MM.1S (cell line): ENCODE measurements at regions not wholly inside any gene's neighbourhood (a gene's known extent, or its start where the extent isn't known, plus 50 kb on each side); places are given as distances from the start of the nearest gene placed in this dataset.

Source experiments
- DNase-seq: peaks from one replicate; pipeline ENCODE4 v3.0.0-alpha.2; 2015
- H2AFZ ChIP-seq: fragments of 300-600 bp; sonication (generic); 2 replicates; pipeline ENCODE4 v1.6.0; 2016; ENCODE audit warnings: antibody characterized with exemption, low read length
- H3F3A ChIP-seq: fragments of 300-600 bp; sonication (generic); 2 replicates; pipeline ENCODE4 v1.6.1; 2016; ENCODE audit warnings: mild to moderate bottlenecking, antibody characterized with exemption, low read length, moderate library complexity, mixed read lengths; ENCODE audit not compliant: insufficient read depth
- H3K27ac ChIP-seq: fragments of 300-600 bp; sonication (generic); 2 replicates; pipeline ENCODE4 v1.5.1; 2016; ENCODE audit warnings: mild to moderate bottlenecking, low read length
- H3K27me3 ChIP-seq: fragments of 300-600 bp; sonication (generic); replicated peaks from 2 replicates; pipeline ENCODE4 v1.6.0; 2016; ENCODE audit warnings: low read length; ENCODE audit not compliant: insufficient read depth
- H3K36me3 ChIP-seq: fragments of 300-600 bp; sonication (generic); replicated peaks from 2 replicates; pipeline ENCODE4 v1.6.1; 2016; ENCODE audit warnings: mild to moderate bottlenecking, low read length, mixed read lengths; ENCODE audit not compliant: insufficient read depth
- H3K4me1 ChIP-seq: fragments of 300-600 bp; sonication (generic); 2 replicates; pipeline ENCODE4 v1.6.1; 2016; ENCODE audit warnings: low read length, mixed read lengths
- H3K4me2 ChIP-seq: fragments of 300-600 bp; sonication (generic); 2 replicates; pipeline ENCODE4 v1.6.0; 2016; ENCODE audit warnings: low read depth, low read length
- H3K4me3 ChIP-seq: fragments of 300-600 bp; sonication (generic); 2 replicates; pipeline ENCODE4 v1.5.1; 2016; ENCODE audit warnings: low read length, mixed read lengths
- H3K79me2 ChIP-seq: fragments of 300-600 bp; sonication (generic); 2 replicates; pipeline ENCODE4 v1.6.1; 2016; ENCODE audit warnings: mixed run types, low read length, mixed read lengths
- H3K9ac ChIP-seq: fragments of 300-600 bp; sonication (generic); 2 replicates; pipeline ENCODE4 v1.6.1; 2016; ENCODE audit warnings: low read length, mixed read lengths
- H3K9me2 ChIP-seq: fragments of 300-600 bp; sonication (generic); replicated peaks from 2 replicates; pipeline ENCODE4 v1.6.1; 2016; ENCODE audit warnings: mild to moderate bottlenecking, low read length, mixed read lengths; ENCODE audit not compliant: insufficient read depth
- H3K9me3 ChIP-seq: fragments of 300-600 bp; sonication (generic); replicated peaks from 2 replicates; pipeline ENCODE4 v1.6.1; 2016; ENCODE audit warnings: mild to moderate bottlenecking, low read length, mixed read lengths; ENCODE audit not compliant: insufficient read depth
- H4K20me1 ChIP-seq: fragments of 300-600 bp; sonication (generic); 2 replicates; pipeline ENCODE4 v1.6.1; 2016; ENCODE audit warnings: mild to moderate bottlenecking, low read length, moderate library complexity, mixed read lengths; ENCODE audit not compliant: insufficient read depth
- EZH2 ChIP-seq: fragments of 300-600 bp; sonication (generic); optimal IDR thresholded peaks from 2 replicates; pipeline ENCODE3; 2017; ENCODE audit warnings: low read depth, mild to moderate bottlenecking, antibody characterized with exemption, low read length, mixed read lengths
- EZH2phosphoT487 ChIP-seq: fragments of 300-600 bp; sonication (generic); IDR thresholded peaks from 2 replicates; pipeline ENCODE4 v1.6.1; 2018; ENCODE audit warnings: antibody characterized with exemption, low read length
- TF ChIP-seq, protein P1 (sequence below): fragments of 300-600 bp; sonication (generic); IDR thresholded peaks from 2 replicates; pipeline ENCODE4 v1.5.1; 2016; ENCODE audit warnings: antibody characterized with exemption, low read length, mixed read lengths

DNA sequence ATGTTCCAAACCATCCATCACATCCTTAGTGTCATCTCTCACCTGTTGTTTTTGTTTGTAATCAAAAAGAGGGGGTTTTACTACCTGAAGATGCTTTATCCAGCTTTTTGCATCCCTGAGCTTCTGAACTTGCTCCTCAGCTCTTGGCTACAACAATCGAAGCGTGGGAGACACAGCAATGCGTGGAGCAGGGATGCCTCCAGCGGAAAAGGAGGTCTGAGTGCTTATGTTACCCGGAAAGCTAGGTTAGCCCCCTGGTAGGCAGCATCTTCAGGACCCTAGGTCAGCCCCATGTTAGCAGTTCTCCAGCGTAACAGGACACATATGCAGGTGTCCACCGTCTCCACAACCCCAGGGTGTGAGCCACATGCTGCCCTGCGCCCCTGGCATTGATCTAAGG, 141.5 kb downstream of the RRAGC start:
- no peaks in the 10 kb centered on the region for H3K9me2 ChIP-seq
- H2AFZ ChIP-seq, result no peak overlapping the region
- no peaks in the 10 kb centered on the region for H3F3A ChIP-seq
- no peaks in the 10 kb centered on the region for H4K20me1 ChIP-seq
- TF ChIP-seq EZH2phosphoT487 (no peak), EZH2 (no peak)
- TF ChIP-seq, protein P1, sequence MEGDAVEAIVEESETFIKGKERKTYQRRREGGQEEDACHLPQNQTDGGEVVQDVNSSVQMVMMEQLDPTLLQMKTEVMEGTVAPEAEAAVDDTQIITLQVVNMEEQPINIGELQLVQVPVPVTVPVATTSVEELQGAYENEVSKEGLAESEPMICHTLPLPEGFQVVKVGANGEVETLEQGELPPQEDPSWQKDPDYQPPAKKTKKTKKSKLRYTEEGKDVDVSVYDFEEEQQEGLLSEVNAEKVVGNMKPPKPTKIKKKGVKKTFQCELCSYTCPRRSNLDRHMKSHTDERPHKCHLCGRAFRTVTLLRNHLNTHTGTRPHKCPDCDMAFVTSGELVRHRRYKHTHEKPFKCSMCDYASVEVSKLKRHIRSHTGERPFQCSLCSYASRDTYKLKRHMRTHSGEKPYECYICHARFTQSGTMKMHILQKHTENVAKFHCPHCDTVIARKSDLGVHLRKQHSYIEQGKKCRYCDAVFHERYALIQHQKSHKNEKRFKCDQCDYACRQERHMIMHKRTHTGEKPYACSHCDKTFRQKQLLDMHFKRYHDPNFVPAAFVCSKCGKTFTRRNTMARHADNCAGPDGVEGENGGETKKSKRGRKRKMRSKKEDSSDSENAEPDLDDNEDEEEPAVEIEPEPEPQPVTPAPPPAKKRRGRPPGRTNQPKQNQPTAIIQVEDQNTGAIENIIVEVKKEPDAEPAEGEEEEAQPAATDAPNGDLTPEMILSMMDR, result no peak
- H3K27me3 ChIP-seq, result no peaks in the 10 kb centered on the region
- no peak overlapping the region for H3K9ac ChIP-seq
- no peak overlapping the region for H3K27ac ChIP-seq
- no peaks in the 10 kb centered on the region for H3K36me3 ChIP-seq
- no peak overlapping the region for H3K4me2 ChIP-seq
- no peaks in the 10 kb centered on the region for H3K79me2 ChIP-seq
- H3K9me3 ChIP-seq, result no peaks in the 10 kb centered on the region
- no peaks in the 10 kb centered on the region for H3K4me1 ChIP-seq
- no peak overlapping the region for H3K4me3 ChIP-seq
- no peak for DNase-seq

DNA sequence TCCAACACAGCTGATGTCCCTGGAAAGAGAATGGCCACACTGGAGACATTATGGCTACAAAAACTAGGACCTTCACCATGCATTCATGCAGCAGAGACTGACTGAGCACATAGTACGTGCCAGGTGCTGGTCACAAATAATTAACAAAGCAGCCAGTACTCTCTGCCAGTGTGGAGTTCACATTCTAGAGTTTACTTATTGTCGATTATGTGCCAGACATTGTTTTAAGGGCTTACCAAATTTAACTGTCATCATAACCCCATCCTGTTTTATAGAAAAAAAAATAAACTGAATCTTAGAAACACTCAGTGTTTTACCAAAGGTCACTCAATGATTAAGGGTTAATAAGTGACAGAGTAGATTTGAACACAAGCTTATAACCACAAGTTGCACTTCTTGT, 143.3 kb downstream of the RRAGC start:
- no peaks in the 10 kb centered on the region for H3K27me3 ChIP-seq
- TF ChIP-seq EZH2 (no peak), EZH2phosphoT487 (no peak)
- TF ChIP-seq, protein P1, result no peak
- no peak overlapping the region for H3K27ac ChIP-seq
- DNase-seq, result no peak
- H3K4me3 ChIP-seq, result no peak overlapping the region
- no peak overlapping the region for H2AFZ ChIP-seq
- no peaks in the 10 kb centered on the region for H3K9me3 ChIP-seq
- no peaks in the 10 kb centered on the region for H4K20me1 ChIP-seq
- H3K9ac ChIP-seq, result no peak overlapping the region
- H3K36me3 ChIP-seq, result no peaks in the 10 kb centered on the region
- no peaks in the 10 kb centered on the region for H3F3A ChIP-seq
- no peak overlapping the region for H3K4me2 ChIP-seq
- no peaks in the 10 kb centered on the region for H3K79me2 ChIP-seq
- no peaks in the 10 kb centered on the region for H3K4me1 ChIP-seq
- no peaks in the 10 kb centered on the region for H3K9me2 ChIP-seq

DNA sequence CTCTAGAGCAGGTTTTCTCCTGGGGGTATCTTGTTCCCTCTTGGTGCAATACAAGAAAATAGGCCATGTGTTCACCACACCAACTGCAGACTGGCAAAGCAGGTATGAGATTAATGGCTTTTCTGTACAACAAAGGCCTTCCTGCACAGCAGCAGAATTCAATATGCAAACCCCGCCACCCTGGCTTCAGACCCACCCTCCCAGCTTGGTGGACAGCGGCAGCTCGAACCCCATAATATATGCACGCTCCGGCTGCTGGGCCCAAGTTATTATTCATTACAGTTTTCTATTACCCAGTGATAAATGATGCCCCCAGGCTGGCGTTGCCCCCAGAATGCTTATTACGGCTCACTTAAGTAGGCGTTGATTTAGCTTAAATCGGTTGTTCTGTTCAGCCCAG, 144.2 kb downstream of the RRAGC start:
- Histone ChIP-seq H3K9me2 (no peaks in the 10 kb centered on the region), H3K4me1 (no peaks in the 10 kb centered on the region), H3K4me2 (no peak overlapping the region), H3K36me3 (no peaks in the 10 kb centered on the region), H3K9ac (no peak overlapping the region), H3K27ac (no peak overlapping the region), H3F3A (no peaks in the 10 kb centered on the region), H4K20me1 (no peaks in the 10 kb centered on the region), H3K27me3 (no peaks in the 10 kb centered on the region), H2AFZ (no peak overlapping the region), H3K4me3 (no peak overlapping the region), H3K79me2 (no peaks in the 10 kb centered on the region), H3K9me3 (no peaks in the 10 kb centered on the region)
- no peak for DNase-seq
- no peak for TF ChIP-seq EZH2
- TF ChIP-seq EZH2phosphoT487, result no peak
- TF ChIP-seq, protein P1, result no peak
